Neural cell (in vitro differentiated cells): ENCODE measurements at regions not wholly inside any gene's neighbourhood (a gene's known extent, or its start where the extent isn't known, plus 50 kb on each side); places are given as distances from the start of the nearest gene placed in this dataset.
A peak's percentile ranks its signal among the peaks of the same experiment; 100 is the strongest.

ENCODE experiments used
- H2AFZ ChIP-seq: fragments of 200-600, 300-800 bp; sonication (generic), shearing (Covaris generic); 2 replicates; pipeline ENCODE4 v1.6.0; 2014; ENCODE audit warnings: low read depth, mild to moderate bottlenecking, antibody characterized with exemption, low read length, moderate library complexity
- H3F3A ChIP-seq: fragments of 200-600 bp; shearing (Covaris generic); 2 replicates; pipeline ENCODE4 v1.6.1; 2016; ENCODE audit warnings: mild to moderate bottlenecking, moderate library complexity, mixed read lengths, antibody characterized with exemption, low read length; ENCODE audit not compliant: insufficient read depth, poor library complexity, severe bottlenecking
- H3K27ac ChIP-seq: fragments of 200-600, 300-800 bp; sonication (generic), shearing (Covaris generic); 2 replicates; pipeline ENCODE4 v1.5.1; 2014; ENCODE audit warnings: mild to moderate bottlenecking, low read length, moderate library complexity
- H3K27me3 ChIP-seq: fragments of 300-800, 200-600 bp; sonication (generic), shearing (Covaris generic); 2 replicates; pipeline ENCODE4 v1.6.0; 2014; ENCODE audit warnings: mild to moderate bottlenecking, low read depth, low read length, moderate library complexity; ENCODE audit not compliant: insufficient read depth
- H3K36me3 ChIP-seq: fragments of 300-800, 200-600 bp; sonication (generic), shearing (Covaris generic); 2 replicates; pipeline ENCODE4 v1.5.1; 2014; ENCODE audit warnings: mild to moderate bottlenecking, antibody characterized with exemption, low read length, moderate library complexity; ENCODE audit not compliant: insufficient read depth
- H3K4me2 ChIP-seq: fragments of 300-800, 200-600 bp; sonication (generic), shearing (Covaris generic); 2 replicates; pipeline ENCODE4 v1.6.0; 2014; ENCODE audit warnings: mild to moderate bottlenecking, low read length
- H3K4me3 ChIP-seq: fragments of 300-800, 200-600 bp; sonication (generic), shearing (Covaris generic); 2 replicates; pipeline ENCODE4 v1.5.1; 2014; ENCODE audit warnings: mild to moderate bottlenecking, low read length, moderate library complexity
- H3K79me2 ChIP-seq: fragments of 200-600 bp; shearing (Covaris generic); replicated peaks from 2 replicates; pipeline ENCODE4 v1.6.0; 2014; ENCODE audit warnings: mild to moderate bottlenecking, low read length, moderate library complexity; ENCODE audit not compliant: insufficient read depth
- H3K9ac ChIP-seq: fragments of 300-800, 200-600 bp; sonication (generic), shearing (Covaris generic); 2 replicates; pipeline ENCODE4 v1.6.1; 2016; ENCODE audit warnings: mild to moderate bottlenecking, low read length, mixed read lengths
- H3K9me2 ChIP-seq: fragments of 200-600 bp; shearing (Covaris generic); 2 replicates; pipeline ENCODE4 v1.6.1; 2016; ENCODE audit warnings: mild to moderate bottlenecking, low read length, mixed read lengths; ENCODE audit not compliant: insufficient read depth
- H3K9me3 ChIP-seq: fragments of 200-600, 300-800 bp; sonication (generic), shearing (Covaris generic); 2 replicates; pipeline ENCODE4 v1.6.1; 2016; ENCODE audit warnings: mild to moderate bottlenecking, mixed run types, low read length, moderate library complexity, mixed read lengths
- H4K20me1 ChIP-seq: fragments of 200-600 bp; shearing (Covaris generic); 2 replicates; pipeline ENCODE4 v1.6.1; 2016; ENCODE audit warnings: mild to moderate bottlenecking, mixed run types; ENCODE audit not compliant: insufficient read depth
- CTCF ChIP-seq: fragments of 450-650 bp; IDR thresholded peaks from 2 replicates; pipeline ENCODE4 v1.5.1; 2014; ENCODE audit warnings: antibody characterized with exemption, mild to moderate bottlenecking, moderate library complexity; ENCODE audit not compliant: poor library complexity, severe bottlenecking
- EP300 ChIP-seq: fragments of 450-650 bp; conservative IDR thresholded peaks from 2 replicates; pipeline ENCODE4 v1.6.1; 2014; ENCODE audit warnings: antibody characterized with exemption, mild to moderate bottlenecking, moderate library complexity; ENCODE audit not compliant: poor library complexity, severe bottlenecking
- EZH2 ChIP-seq: fragments of 200-600, 300-800 bp; shearing (Covaris generic), sonication (generic); IDR thresholded peaks from 2 replicates; pipeline ENCODE4 v1.6.1; 2014; ENCODE audit warnings: antibody characterized with exemption, low read length, borderline replicate concordance, mild to moderate bottlenecking; ENCODE audit not compliant: insufficient read depth, poor library complexity, severe bottlenecking
- MXI1 ChIP-seq: fragments of 450-650 bp; conservative IDR thresholded peaks from 2 replicates; pipeline ENCODE4 v1.6.1; 2014; ENCODE audit warnings: antibody characterized with exemption, mild to moderate bottlenecking; ENCODE audit not compliant: poor library complexity, severe bottlenecking
- POLR2AphosphoS5 ChIP-seq: IDR thresholded peaks from 2 replicates; pipeline ENCODE4 v1.6.1; 2012
- RAD21 ChIP-seq: fragments of 450-650 bp; conservative IDR thresholded peaks from 2 replicates; pipeline ENCODE4 v1.6.1; 2014; ENCODE audit warnings: antibody characterized with exemption, mild to moderate bottlenecking, moderate library complexity
- REST ChIP-seq: IDR thresholded peaks from 2 replicates; pipeline ENCODE4 v1.6.1; 2012; ENCODE audit warnings: borderline replicate concordance
- SMC3 ChIP-seq: fragments of 450-650 bp; conservative IDR thresholded peaks from 2 replicates; pipeline ENCODE4 v1.6.1; 2014; ENCODE audit warnings: antibody characterized with exemption, mild to moderate bottlenecking, moderate library complexity; ENCODE audit not compliant: poor library complexity
- TAF1 ChIP-seq: IDR thresholded peaks from 2 replicates; pipeline ENCODE4 v1.6.1; 2012; ENCODE audit warnings: low read depth

GRCh38 chr4:67151376-67152343, 393.6 kb downstream of the CENPC start:
- no peak overlapping the region for H2AFZ ChIP-seq
- H3K9me2 ChIP-seq: no peaks in the 10 kb centered on the region
- H3K27me3 ChIP-seq: no peaks in the 10 kb centered on the region
- H4K20me1 ChIP-seq: no peaks in the 10 kb centered on the region
- no peaks in the 10 kb centered on the region for H3K9me3 ChIP-seq
- no peak overlapping the region for H3K9ac ChIP-seq
- H3F3A ChIP-seq: no peaks in the 10 kb centered on the region
- TF ChIP-seq REST: no peak
- TF ChIP-seq POLR2AphosphoS5: no peak
- TF ChIP-seq CTCF: no peak
- no peak for TF ChIP-seq TAF1
- TF ChIP-seq MXI1: no peak
- TF ChIP-seq RAD21: no peak
- TF ChIP-seq EZH2: no peak
- TF ChIP-seq SMC3: no peak
- no peak for TF ChIP-seq EP300
- H3K36me3 ChIP-seq: no peaks in the 10 kb centered on the region
- H3K4me2 ChIP-seq: no peak overlapping the region
- H3K79me2 ChIP-seq: no peaks in the 10 kb centered on the region
- no peak overlapping the region for H3K27ac ChIP-seq
- no peak overlapping the region for H3K4me3 ChIP-seq

- Histone ChIP-seq H3K79me2 (no peaks in the 10 kb centered on the region), H3K4me2 (no peak overlapping the region), H4K20me1 (no peaks in the 10 kb centered on the region), H3K27ac (peak overlapping the region; percentile 13), H3K9ac (no peak overlapping the region), H3K9me2 (no peaks in the 10 kb centered on the region), H3K36me3 (no peaks in the 10 kb centered on the region), H3K27me3 (no peaks in the 10 kb centered on the region), H2AFZ (no peak overlapping the region), H3F3A (no peaks in the 10 kb centered on the region), H3K9me3 (no peaks in the 10 kb centered on the region), H3K4me3 (no peak overlapping the region)
- TF ChIP-seq TAF1 (no peak), EZH2 (no peak), CTCF (no peak)
Observed at GRCh38 chr4:67141586-67141985, 403.7 kb downstream of the CENPC start.
